Activated CD8-positive, alpha-beta T cell treated with anti-CD3 and anti-CD28 coated beads for 36 hours (primary cell): ENCODE measurements at regions not wholly inside any gene's neighbourhood (a gene's known extent, or its start where the extent isn't known, plus 50 kb on each side); places are given as distances from the start of the nearest gene placed in this dataset.

Experiments used
- ATAC-seq: fragments of 200-7000 bp; cut with Tn5 transposase; one replicate; pipeline ENCODE4 v1.10.0; 2021; ENCODE audit warnings: mild to moderate bottlenecking, moderate library complexity
- CTCF ChIA-PET: fragments of 350-600 bp; sonication (Branson Sonifier 250); formaldehyde crosslinking; loops from one replicate; lab custom pipeline; 2021; ENCODE audit warnings: antibody characterized with exemption; lab: Charles Lee
- POLR2A ChIA-PET: fragments of 350-600 bp; sonication (Branson Sonifier 250); formaldehyde crosslinking; loops from one replicate; lab custom pipeline; 2021; ENCODE audit warnings: antibody characterized with exemption; lab: Charles Lee
- DNase-seq: peaks from one replicate; pipeline ENCODE4 v3.0.0-alpha.2; 2020
- H3K27ac Mint-ChIP-seq: one replicate; pipeline ENCODE4 v1.8.0; 2021; ENCODE audit warnings: mild to moderate bottlenecking, mixed read lengths
- H3K27me3 Mint-ChIP-seq: one replicate; pipeline ENCODE4 v1.8.0; 2021; ENCODE audit warnings: mixed read lengths
- H3K36me3 Mint-ChIP-seq: one replicate; pipeline ENCODE4 v1.8.0; 2021; ENCODE audit warnings: low read depth, mixed read lengths
- H3K4me1 Mint-ChIP-seq: one replicate; pipeline ENCODE4 v1.8.0; 2021; ENCODE audit warnings: low read depth, mixed read lengths
- H3K4me3 Mint-ChIP-seq: one replicate; pipeline ENCODE4 v1.8.0; 2021; ENCODE audit warnings: mild to moderate bottlenecking, moderate library complexity, mixed read lengths
- H3K9me3 Mint-ChIP-seq: one replicate; pipeline ENCODE4 v1.8.0; 2021; ENCODE audit warnings: mixed read lengths
- CTCF ChIP-seq: fragments of 200-600 bp; IDR thresholded peaks from one replicate; pipeline ENCODE4 v1.8.0; 2022; ENCODE audit warnings: antibody characterized with exemption, mild to moderate bottlenecking
- intact Hi-C: fragments of 100-400 bp; cut with micrococcal nuclease; formaldehyde crosslinking; loops from one replicate; pipeline ENCODE4 v1.10.0; 2022

DNA sequence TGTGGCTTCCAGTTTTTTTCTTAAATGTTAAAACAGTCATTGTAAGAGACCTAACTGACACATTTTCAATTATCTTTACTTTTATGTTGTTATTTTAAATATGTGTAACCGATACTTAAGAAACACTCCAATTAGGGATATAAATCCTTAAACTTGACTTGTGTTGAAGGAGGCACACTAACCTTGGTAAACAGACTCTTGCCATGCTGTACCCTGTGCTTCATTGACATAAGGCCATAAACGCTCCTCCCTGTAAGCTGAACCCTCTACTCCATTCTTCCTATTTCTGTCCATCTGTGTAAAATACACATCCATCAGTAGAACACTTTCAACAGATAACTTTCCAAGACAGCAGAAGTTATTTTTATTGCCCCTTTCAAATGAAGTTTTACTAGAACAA, 780.5 kb upstream of the FAM98A start:
- CTCF ChIA-PET, result no interaction called here
- POLR2A ChIA-PET, result no interaction called here
- TF ChIP-seq CTCF, result no peak

DNA sequence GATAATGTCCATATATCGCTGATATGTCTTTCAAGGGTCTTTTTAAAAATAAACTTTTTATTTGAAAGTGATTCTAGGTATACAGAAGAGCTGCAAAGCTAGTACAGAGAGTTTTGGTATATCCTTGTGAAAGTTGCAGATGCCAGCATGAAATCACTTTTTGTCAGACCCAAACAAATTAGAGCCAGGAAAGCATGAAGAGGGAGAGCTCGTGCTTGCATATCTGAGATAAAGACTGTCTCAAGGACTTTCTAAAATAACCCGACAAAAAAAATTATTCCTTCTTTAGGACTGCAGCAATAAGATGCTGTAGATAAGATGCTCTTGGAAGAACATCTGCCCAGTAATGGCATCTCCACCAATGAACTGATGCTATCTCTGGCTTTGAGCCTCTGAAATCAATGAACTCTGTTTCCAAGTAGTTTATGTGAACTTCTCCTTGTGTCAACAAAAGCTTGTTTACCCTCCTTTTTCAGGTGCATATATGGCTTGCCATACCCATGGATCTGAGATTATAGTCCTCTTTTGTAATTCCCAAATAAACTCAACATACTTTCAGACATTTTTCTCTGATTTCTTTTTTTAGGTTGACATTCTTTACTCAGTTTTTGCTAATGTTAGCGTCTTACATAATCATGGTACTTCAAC, 774.6 kb upstream of the FAM98A start:
- POLR2A ChIA-PET, result no interaction called here
- TF ChIP-seq CTCF, result no peak
- Mint-ChIP-seq H3K27me3 (no peaks in the 10 kb centered on the region), H3K36me3 (no peaks in the 10 kb centered on the region), H3K4me1 (no peaks in the 10 kb centered on the region), H3K4me3 (no peak overlapping the region), H3K27ac (no peak overlapping the region), H3K9me3 (peaks cover 2% of the 10 kb centered on the region)
- intact Hi-C loops, result no loop called here
- DNase-seq (no peak), ATAC-seq (no peak)
- CTCF ChIA-PET, result no interaction called here

More for the DNA sequence above, 780.5 kb upstream of the FAM98A start:
- DNase-seq (no peak), ATAC-seq (no peak)
- no peaks in the 10 kb centered on the region for H3K4me1 Mint-ChIP-seq
- intact Hi-C loops, result no loop called here
- no peaks in the 10 kb centered on the region for H3K36me3 Mint-ChIP-seq
- no peak overlapping the region for H3K4me3 Mint-ChIP-seq
- peaks cover 2% of the 10 kb centered on the region for H3K9me3 Mint-ChIP-seq
- no peaks in the 10 kb centered on the region for H3K27me3 Mint-ChIP-seq
- H3K27ac Mint-ChIP-seq, result no peak overlapping the region

DNA sequence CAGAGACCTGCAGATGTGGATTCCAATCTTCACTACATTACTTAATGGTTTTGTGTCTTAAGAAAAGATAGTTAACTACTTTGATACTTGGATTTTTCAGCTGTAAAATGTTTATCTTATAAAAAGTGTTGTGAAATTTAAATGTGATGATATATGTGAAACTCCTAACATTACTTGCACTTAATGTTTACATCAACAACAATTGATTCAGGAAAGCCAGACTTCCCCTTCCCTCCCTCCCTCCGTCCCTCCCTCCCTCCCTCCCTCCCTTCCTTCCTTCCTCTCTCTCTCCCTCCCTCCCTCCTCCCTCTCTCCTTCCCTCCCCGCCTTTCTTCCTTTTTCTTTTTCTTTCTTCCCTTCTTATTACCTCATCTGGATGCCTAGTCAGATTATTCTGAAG, 773.9 kb upstream of the FAM98A start:
- no peaks in the 10 kb centered on the region for H3K36me3 Mint-ChIP-seq
- no peaks in the 10 kb centered on the region for H3K27me3 Mint-ChIP-seq
- TF ChIP-seq CTCF, result no peak
- no peak overlapping the region for H3K4me3 Mint-ChIP-seq
- CTCF ChIA-PET, result no interaction called here
- H3K9me3 Mint-ChIP-seq, result peaks cover 2% of the 10 kb centered on the region
- no peak for ATAC-seq
- H3K4me1 Mint-ChIP-seq, result no peaks in the 10 kb centered on the region
- no peak overlapping the region for H3K27ac Mint-ChIP-seq
- no peak for DNase-seq
- intact Hi-C loops, result no loop called here
- POLR2A ChIA-PET, result no interaction called here

GRCh38 chr2:34371711-34372110, 772.6 kb upstream of the FAM98A start:
- CTCF ChIA-PET, result no interaction called here

DNA sequence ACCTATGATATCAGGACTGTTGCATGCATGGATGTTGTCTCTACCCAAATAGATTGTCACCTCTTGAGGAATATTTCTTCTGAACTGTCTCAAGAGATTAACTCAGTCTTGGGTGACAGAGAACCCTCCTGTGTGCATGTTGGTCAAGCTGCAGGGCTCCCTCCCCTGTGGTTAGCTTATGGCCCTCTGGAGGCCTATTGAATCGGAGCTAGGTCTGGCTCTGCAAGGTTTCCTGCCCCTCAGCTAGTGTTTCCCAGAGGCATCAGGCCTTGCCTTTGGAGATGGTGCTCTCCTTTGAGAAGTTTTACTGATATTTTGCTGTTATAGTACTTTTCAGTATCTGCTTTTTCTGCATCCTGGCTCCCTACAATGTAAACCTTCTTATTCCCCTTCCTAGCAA, 769.2 kb upstream of the FAM98A start:
- no peak for TF ChIP-seq CTCF
- H3K27ac Mint-ChIP-seq, result no peak overlapping the region
- ATAC-seq (no peak), DNase-seq (no peak)
- H3K4me3 Mint-ChIP-seq, result no peak overlapping the region
- H3K4me1 Mint-ChIP-seq, result no peaks in the 10 kb centered on the region
- no peaks in the 10 kb centered on the region for H3K36me3 Mint-ChIP-seq
- ChIA-PET POLR2A (no interaction called here), CTCF (no interaction called here)
- peaks cover 3% of the 10 kb centered on the region for H3K9me3 Mint-ChIP-seq
- intact Hi-C loops, result no loop called here
- no peaks in the 10 kb centered on the region for H3K27me3 Mint-ChIP-seq

More at GRCh38 chr2:34371711-34372110, 772.6 kb upstream of the FAM98A start:
- H3K4me3 Mint-ChIP-seq, result no peak overlapping the region
- no peak for TF ChIP-seq CTCF
- POLR2A ChIA-PET, result no interaction called here
- no peak for ATAC-seq
- H3K36me3 Mint-ChIP-seq, result no peaks in the 10 kb centered on the region
- no peaks in the 10 kb centered on the region for H3K27me3 Mint-ChIP-seq
- DNase-seq, result no peak
- H3K9me3 Mint-ChIP-seq, result peaks cover 5% of the 10 kb centered on the region
- intact Hi-C loops, result no loop called here
- H3K4me1 Mint-ChIP-seq, result no peaks in the 10 kb centered on the region
- H3K27ac Mint-ChIP-seq, result no peak overlapping the region
